ENCODE measurements at regions not wholly inside any gene's neighbourhood (a gene's known extent, or its start where the extent isn't known, plus 50 kb on each side); places are given as distances from the start of the nearest gene placed in this dataset.

GRCh38 chr1:83012950-83013349 is 986.0 kb downstream of the TTLL7 start:
- TF ChIP-seq POLR2AphosphoS5 (IDR thresholded peaks at IDR 0.05; ENCODE audit: low read depth, low read length) (no peak), REST (IDR thresholded peaks at IDR 0.05; ENCODE audit: insufficient read depth in 1 of 2, low read depth in 2 of 2, low read length in 2 of 2) (no peak), TAF1 (IDR thresholded peaks at IDR 0.05; ENCODE audit: borderline replicate concordance, insufficient read depth, low read length) (no peak), SIN3A (IDR thresholded peaks at IDR 0.05; ENCODE audit: borderline replicate concordance, insufficient read depth, low read length) (no peak)
